HG02884 (cell line): ENCODE measurements at regions not wholly inside any gene's neighbourhood (a gene's known extent, or its start where the extent isn't known, plus 50 kb on each side); places are given as distances from the start of the nearest gene placed in this dataset.

Source experiments
- ATAC-seq: cut with Tn5 transposase; IDR thresholded peaks from one replicate; pipeline ENCODE4 v1.9.1; 2021; ENCODE audit warnings: mild to moderate bottlenecking, moderate library complexity; ENCODE audit not compliant: unreplicated experiment

GRCh38 chr13:32960626-32961025 lies 55.6 kb upstream of the KL start:
- no peak for ATAC-seq

- no peak for ATAC-seq
Observed at GRCh38 chr13:32961724-32962123, 54.5 kb upstream of the KL start.

GRCh38 chr13:32962342-32962741 lies 53.9 kb upstream of the KL start:
- ATAC-seq, result no peak

GRCh38 chr13:32964987-32965386 lies 51.2 kb upstream of the KL start:
- no peak for ATAC-seq
